GM12878 (cell line): ENCODE measurements at regions not wholly inside any gene's neighbourhood (a gene's known extent, or its start where the extent isn't known, plus 50 kb on each side); places are given as distances from the start of the nearest gene placed in this dataset.

Experiments used
- ATAC-seq: fragments of 200-7000 bp; cut with Tn5 transposase; 3 replicates; pipeline ENCODE4 v1.9.1; 2020; ENCODE audit warnings: mild to moderate bottlenecking, moderate library complexity
- BruUV-seq: library from RNA; stranded (reverse); fragments of 400-500 nt; replicated peaks from 2 replicates; lab custom pipeline; 2021; lab: Mats Ljungman, UMichigan
- CTCF ChIA-PET: fragments of 300-600 bp; sonication (Branson Sonifier 250); formaldehyde crosslinking; extraction: SDS; loops from one replicate; lab custom pipeline; 2021; ENCODE audit warnings: inconsistent platforms; lab: Yijun Ruan, JAX
- POLR2A ChIA-PET: fragments of 350-600 bp; formaldehyde crosslinking; extraction: SDS; loops from one replicate; lab custom pipeline; 2021; ENCODE audit warnings: inconsistent platforms; lab: Charles Lee
- RAD21 ChIA-PET: fragments of 300-600 bp; sonication (Branson Sonifier 250); formaldehyde crosslinking; loops from one replicate; lab custom pipeline; 2023; ENCODE audit warnings: antibody characterized with exemption; ENCODE audit not compliant: unreplicated experiment; lab: Charles Lee
- SMC1A ChIA-PET: fragments of 300-600 bp; sonication (Branson Sonifier 250); formaldehyde crosslinking; loops from one replicate; lab custom pipeline; 2023; ENCODE audit not compliant: unreplicated experiment, uncharacterized antibody; lab: Charles Lee
- DNase-seq: peaks from one replicate; pipeline ENCODE4 v3.0.0-alpha.2; 2011; ENCODE audit warnings: low read depth, low spot score
- FAIRE-seq: peaks from 3 replicates; lab custom pipeline; 2011; peaks lifted over from hg19 to GRCh38; lab: Jason Lieb, UNC
- H2AFZ ChIP-seq: 2 replicates; pipeline ENCODE4 v1.6.0; 2011; ENCODE audit warnings: low read depth, low read length, control low read depth; ENCODE audit not compliant: control insufficient read depth
- H3K27ac ChIP-seq: 2 replicates; pipeline ENCODE4 v1.5.1; 2011; ENCODE audit warnings: control low read depth; ENCODE audit not compliant: control insufficient read depth, insufficient read depth
- H3K27me3 ChIP-seq, 2 experiments: replicated peaks in 1 of 2; 2 replicates each; pipeline versions ENCODE4 v1.6.0 to v1.6.1; 2011; ENCODE audit warnings: low read length in 1 of 2; ENCODE audit not compliant: control insufficient read depth in 2 of 2, insufficient read depth in 2 of 2
- H3K36me3 ChIP-seq, 2 experiments: 2 replicates each; pipeline ENCODE4 v1.5.1; 2011; ENCODE audit warnings: low read length in 1 of 2; ENCODE audit not compliant: control insufficient read depth in 2 of 2, insufficient read depth in 2 of 2
- H3K4me1 ChIP-seq: 2 replicates; pipeline ENCODE4 v1.6.1; 2011; ENCODE audit warnings: mild to moderate bottlenecking, low read length, moderate library complexity, mixed read lengths; ENCODE audit not compliant: control insufficient read depth, insufficient read depth
- H3K4me2 ChIP-seq: 2 replicates; pipeline ENCODE4 v1.6.0; 2011; ENCODE audit warnings: control low read depth; ENCODE audit not compliant: control insufficient read depth, insufficient read depth
- H3K4me3 ChIP-seq: fragments of 200-600 bp; sonication (generic); 2 replicates; pipeline ENCODE4 v1.5.1; 2016
- H3K79me2 ChIP-seq: 2 replicates; pipeline ENCODE4 v1.6.0; 2011; ENCODE audit warnings: low read length; ENCODE audit not compliant: control insufficient read depth, insufficient read depth
- H3K9ac ChIP-seq: 2 replicates; pipeline ENCODE4 v1.8.0; 2011; ENCODE audit warnings: low read length, control low read depth, mixed read lengths; ENCODE audit not compliant: control insufficient read depth, insufficient read depth
- H3K9me3 ChIP-seq: replicated peaks from 3 replicates; pipeline ENCODE4 v1.5.1; 2011; ENCODE audit warnings: mild to moderate bottlenecking, low read length; ENCODE audit not compliant: control insufficient read depth, insufficient read depth
- H4K20me1 ChIP-seq: 2 replicates; pipeline ENCODE4 v1.6.0; 2011; ENCODE audit not compliant: control insufficient read depth, insufficient read depth
- ASH2L ChIP-seq: fragments of 300-600, 200-600 bp; sonication (generic); IDR thresholded peaks from 2 replicates; pipeline ENCODE4 v1.6.1; 2017; ENCODE audit warnings: low read depth, mild to moderate bottlenecking, borderline replicate concordance
- ATF2 ChIP-seq: IDR thresholded peaks from 2 replicates; pipeline ENCODE4 v1.6.1; 2012; ENCODE audit warnings: low read length, inconsistent platforms
- E4F1 ChIP-seq: fragments of 450-650 bp; IDR thresholded peaks from 2 replicates; pipeline ENCODE4 v1.6.1; 2018; ENCODE audit warnings: borderline replicate concordance, mild to moderate bottlenecking; ENCODE audit not compliant: partially characterized antibody
- SMAD1 ChIP-seq: fragments of 450-650 bp; IDR thresholded peaks from 2 replicates; pipeline ENCODE4 v1.6.1; 2018; ENCODE audit warnings: mild to moderate bottlenecking, low read depth; ENCODE audit not compliant: partially characterized antibody
- ZBED1 ChIP-seq: IDR thresholded peaks from 2 replicates; pipeline ENCODE4 v1.6.1; 2016; ENCODE audit warnings: borderline replicate concordance
- WGBS: methylation state at CpG from one replicate; pipeline ENCODE4 v1.1.6; 2016; ENCODE audit warnings: low lambda C conversion rate; ENCODE audit not compliant: insufficient replicate concordance, insufficient coverage; ENCODE audit errors: missing lambda C conversion rate; 5-methylcytosine and 5-hydroxymethylcytosine counted together
- in situ Hi-C: fragments of 300-500 bp; cut with MboI; formaldehyde crosslinking; loops from 9 replicates; pipeline ENCODE4 v1.14.3; 2018; ENCODE audit warnings: mixed read lengths
- intact Hi-C: fragments of 100-400 bp; cut with micrococcal nuclease; formaldehyde crosslinking; loops from one replicate; pipeline ENCODE4 v1.14.2; 2022; ENCODE audit not compliant: unreplicated experiment

GRCh38 chr11:15878756-15879155 lies 477.6 kb downstream of the SOX6 start:
- no peaks in the 10 kb centered on the region for H4K20me1 ChIP-seq
- no peaks in the 10 kb centered on the region for H3K27me3 ChIP-seq
- in situ Hi-C loops, result no loop called here
- no peaks in the 10 kb centered on the region for H3K9me3 ChIP-seq
- TF ChIP-seq ASH2L, result no peak
- TF ChIP-seq E4F1, result no peak
- no peak for TF ChIP-seq ZBED1
- TF ChIP-seq ATF2, result no peak
- no peak for TF ChIP-seq SMAD1
- FAIRE-seq (no peak), ATAC-seq (no peak), DNase-seq (no peak)
- POLR2A ChIA-PET, result no interaction called here
- intact Hi-C loops, result no loop called here
- no peak overlapping the region for H3K9ac ChIP-seq
- no peak overlapping the region for H3K4me2 ChIP-seq
- 11% methylated on average over 1 of the region's 1 CpG for WGBS
- SMC1A ChIA-PET, result interaction anchor here (1.0 kb wide), 1 partner anchor 14 kb away, joined by 3 read pairs; no protein-coding TSS in a partner anchor
- no peaks in the 10 kb centered on the region for H3K79me2 ChIP-seq
- H2AFZ ChIP-seq, result no peak overlapping the region
- no peak overlapping the region for H3K27ac ChIP-seq
- no peak overlapping the region for H3K4me3 ChIP-seq
- RAD21 ChIA-PET, result no interaction called here
- no peaks in the 10 kb centered on the region for H3K36me3 ChIP-seq
- no TSS peak for BruUV-seq
- CTCF ChIA-PET, result no interaction called here
- H3K4me1 ChIP-seq, result no peaks in the 10 kb centered on the region
